Stimulated activated CD4-positive, alpha-beta T cell treated with anti-CD3 and anti-CD28 coated beads, Interleukin-12 subunit alpha, Interleukin-12 subunit beta, amount 100 ng/mL, for 48 hours (primary cell): ENCODE measurements at regions not wholly inside any gene's neighbourhood (a gene's known extent, or its start where the extent isn't known, plus 50 kb on each side); places are given as distances from the start of the nearest gene placed in this dataset.
A peak's percentile ranks its signal among the peaks of the same experiment; 100 is the strongest.

Source experiments
- DNase-seq, 3 donors: peaks; one replicate each; pipeline ENCODE4 v3.0.0-alpha.2; 2020; ENCODE audit warnings: low read depth in 2 of 3, low spot score in 1 of 3

DNA sequence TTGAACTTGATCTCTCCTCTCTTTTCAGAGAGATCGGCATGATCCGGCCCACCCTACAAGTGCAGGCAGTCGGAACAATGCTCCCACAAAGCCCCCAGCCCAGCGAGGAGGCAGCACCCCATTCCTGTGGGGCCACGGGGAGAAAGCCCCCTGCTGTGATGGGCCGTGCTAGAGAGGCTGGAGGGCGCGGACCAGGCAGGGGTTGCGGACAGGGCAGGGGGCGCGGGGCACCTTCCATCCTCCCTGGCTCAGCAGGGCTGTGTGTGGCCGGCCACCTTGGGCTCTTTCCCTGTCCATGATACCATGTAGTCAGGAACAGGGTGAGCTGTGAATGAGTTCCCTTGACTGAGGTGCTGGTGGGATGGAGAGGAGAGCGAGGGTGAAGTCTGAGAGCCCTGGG, 379.8 kb downstream of the BRD1 start:
- no peak for DNase-seq

DNA sequence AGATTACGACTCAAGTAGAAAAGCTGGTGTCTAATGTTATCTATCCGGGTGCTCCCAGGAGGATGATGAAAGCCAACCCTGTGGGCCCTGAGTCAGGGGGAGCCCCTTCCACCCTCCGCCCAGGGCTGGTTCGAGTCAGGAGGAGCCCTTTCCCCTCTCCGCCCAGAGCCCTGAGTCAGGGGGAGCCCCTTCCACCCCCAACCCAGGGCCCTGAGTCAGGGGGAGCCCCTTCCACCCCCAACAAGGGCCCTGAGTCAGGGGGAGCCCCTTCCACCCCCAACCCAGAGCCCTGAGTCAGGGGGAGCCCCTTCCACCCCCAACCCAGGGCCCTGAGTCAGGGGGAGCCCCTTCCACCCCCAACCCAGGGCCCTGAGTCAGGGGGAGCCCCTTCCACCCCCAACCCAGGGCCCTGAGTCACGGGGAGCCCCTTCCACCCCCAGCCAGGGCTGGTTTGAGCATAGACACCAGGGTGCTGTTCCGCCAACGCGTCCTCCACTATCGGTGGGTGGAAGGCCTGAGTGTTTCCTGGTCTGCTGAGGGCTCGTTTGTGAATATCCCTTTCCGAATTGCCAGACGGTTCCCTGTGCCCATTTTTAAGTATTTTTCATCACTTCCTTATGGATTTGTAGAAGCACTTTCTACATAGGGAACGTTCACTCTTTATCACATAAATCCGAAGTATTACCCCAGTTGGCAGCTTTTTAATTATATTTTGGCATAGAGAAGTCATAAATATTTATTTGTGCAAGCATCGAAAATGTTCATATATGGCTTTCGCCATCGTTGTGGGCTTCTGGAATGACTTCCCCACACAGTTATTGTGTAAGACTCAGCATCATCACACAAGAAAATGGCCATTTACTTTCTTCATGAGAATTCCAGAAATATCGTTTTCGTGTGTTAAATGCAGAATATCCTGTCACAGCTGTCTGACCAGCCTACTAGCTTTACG, 380.6 kb downstream of the BRD1 start:
- DNase-seq = peak in 2 of 3 donors; percentile 8 to 33

- DNase-seq = no peak
Measured at GRCh38 chr22:49446145-49446758, 381.4 kb downstream of the BRD1 start.

- DNase-seq = no peak
Measured at GRCh38 chr22:49444781-49445180, 382.9 kb downstream of the BRD1 start.

DNA sequence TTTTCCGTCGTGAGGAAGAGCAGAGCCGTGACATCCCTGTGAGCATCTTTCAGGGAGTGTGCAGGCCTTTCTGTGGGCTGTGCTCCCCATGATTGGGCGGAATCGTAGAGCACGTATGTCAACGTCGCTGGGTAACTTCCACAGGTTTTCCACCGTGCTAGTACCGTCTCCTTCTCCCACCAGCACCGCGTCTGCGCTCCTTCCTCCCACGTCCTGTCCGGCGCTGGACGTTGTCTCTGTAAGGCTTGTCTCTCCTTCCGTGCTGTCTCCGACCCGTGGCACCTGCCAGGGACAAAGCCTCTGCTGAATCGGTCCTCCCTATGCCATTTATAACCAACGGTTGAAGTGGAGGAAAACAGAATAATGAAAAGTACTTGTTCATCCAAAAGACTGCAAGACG, 386.7 kb downstream of the BRD1 start:
- no peak for DNase-seq

DNA sequence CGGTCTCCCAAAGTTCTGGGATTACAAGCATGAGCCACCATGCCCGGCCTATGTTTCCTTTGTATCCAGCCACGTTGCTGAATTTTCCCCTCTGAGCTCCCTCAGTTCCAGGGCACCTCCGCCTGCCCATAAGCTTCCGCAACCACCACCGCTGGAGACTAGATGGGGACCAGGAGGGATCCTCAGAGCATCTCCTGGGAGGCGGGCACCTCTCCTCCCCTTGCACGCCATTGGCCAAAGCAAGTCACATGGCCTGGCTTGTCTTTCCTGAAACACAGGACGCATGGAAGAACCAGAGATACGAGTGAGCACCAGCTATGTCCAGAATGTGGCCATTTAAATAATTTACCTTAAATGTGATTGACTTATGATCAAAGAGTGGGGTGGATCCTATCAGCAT, 388.3 kb downstream of the BRD1 start:
- no peak for DNase-seq

GRCh38 chr22:49437956-49438355, 389.7 kb downstream of the BRD1 start:
- no peak for DNase-seq

GRCh38 chr22:49437356-49437755, 390.3 kb downstream of the BRD1 start:
- no peak for DNase-seq

DNA sequence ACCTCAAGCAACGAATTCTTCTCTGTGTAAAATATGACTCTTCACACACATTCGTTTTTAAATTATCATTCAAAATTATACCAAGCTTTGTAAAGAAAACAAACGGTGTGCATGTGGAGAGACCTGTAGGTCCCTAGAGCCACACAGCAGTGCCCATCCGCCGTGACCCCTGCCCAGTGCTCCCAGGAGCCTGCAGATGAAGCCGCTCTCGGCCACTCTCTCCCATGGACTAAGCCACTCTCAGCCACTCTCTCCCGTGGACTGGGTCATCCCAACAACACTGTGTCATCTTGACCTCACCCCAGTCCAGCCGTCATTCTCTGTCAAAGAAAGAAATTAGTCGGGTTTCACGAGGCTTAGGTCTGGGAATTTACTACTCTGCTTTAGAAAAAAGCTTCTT, 391.6 kb downstream of the BRD1 start:
- no peak for DNase-seq

- no peak for DNase-seq
Measured at GRCh38 chr22:49435596-49435995, 392.1 kb downstream of the BRD1 start.

DNA sequence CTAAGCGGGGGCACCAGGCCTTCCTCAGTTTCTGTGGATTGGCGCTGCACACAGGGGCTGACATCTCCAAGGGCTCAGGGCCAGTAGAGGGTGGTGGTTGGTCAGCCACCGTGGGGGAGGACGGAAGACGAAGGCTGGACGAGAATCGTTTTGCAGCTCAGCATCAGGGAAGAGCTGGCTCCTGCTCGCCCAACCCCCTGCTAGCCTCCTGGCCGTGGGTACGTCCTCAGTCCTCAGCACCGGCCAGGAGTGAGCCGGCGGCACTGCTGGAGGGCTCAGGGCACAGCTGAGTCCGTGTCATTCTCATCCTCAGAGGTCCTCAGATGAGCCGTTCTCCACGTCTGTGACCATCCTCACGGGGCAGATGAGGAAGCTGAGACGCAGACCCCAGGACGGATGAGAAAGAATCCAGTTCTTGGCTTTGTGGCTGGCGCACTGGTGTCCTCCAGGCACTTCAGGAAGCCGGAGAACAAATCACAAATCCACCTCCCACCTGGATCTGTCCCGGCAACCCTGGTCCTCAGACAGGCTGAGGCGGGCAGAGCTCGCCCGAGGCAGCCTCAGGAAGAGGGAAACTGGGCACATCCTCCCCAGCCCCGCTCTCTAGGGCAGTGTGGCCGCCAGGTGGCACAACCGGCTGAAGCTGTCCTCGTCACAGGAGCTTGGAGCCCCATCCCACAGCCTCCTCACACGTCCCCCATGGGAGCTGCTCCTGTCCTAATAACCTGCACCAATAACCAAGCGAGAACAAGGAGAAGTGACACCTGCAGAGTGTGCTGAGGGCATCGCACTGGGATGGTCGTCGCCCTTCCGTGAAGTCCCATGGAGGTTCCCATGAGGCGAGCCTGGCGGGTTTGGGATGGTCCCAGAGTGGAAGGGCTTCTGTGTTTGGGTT, 393.7 kb downstream of the BRD1 start:
- no peak for DNase-seq

DNA sequence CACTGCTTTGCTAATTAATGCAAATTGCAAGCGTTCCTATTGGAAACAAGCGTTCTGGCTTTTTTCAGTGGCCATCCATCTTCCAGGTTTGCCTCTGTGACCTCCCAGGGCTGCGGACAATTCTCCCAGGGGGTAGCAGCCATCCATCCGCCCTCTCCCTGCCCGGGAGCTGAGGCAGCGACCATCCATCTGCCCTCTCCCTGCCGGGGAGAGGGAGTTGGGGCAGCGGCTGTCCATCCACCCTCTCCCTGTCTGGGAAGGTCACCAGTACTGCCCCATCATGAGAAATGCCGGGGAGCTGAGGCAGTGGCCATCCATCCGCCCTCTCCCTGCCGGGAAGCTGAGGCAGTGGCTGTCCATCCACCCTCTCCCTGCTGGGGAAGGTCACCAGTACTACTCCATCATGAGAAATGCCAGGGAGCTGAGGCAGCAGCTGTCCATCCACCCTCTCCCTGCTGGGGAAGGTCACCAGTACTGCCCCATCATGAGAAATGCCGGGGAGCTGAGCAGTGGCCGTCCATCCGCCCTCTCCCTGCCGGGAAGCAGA, 394.7 kb downstream of the BRD1 start:
- no peak for DNase-seq

- DNase-seq = no peak
Measured at GRCh38 chr22:49432211-49432896, 395.3 kb downstream of the BRD1 start.

GRCh38 chr22:49431551-49431950, 396.1 kb downstream of the BRD1 start:
- DNase-seq = no peak

DNA sequence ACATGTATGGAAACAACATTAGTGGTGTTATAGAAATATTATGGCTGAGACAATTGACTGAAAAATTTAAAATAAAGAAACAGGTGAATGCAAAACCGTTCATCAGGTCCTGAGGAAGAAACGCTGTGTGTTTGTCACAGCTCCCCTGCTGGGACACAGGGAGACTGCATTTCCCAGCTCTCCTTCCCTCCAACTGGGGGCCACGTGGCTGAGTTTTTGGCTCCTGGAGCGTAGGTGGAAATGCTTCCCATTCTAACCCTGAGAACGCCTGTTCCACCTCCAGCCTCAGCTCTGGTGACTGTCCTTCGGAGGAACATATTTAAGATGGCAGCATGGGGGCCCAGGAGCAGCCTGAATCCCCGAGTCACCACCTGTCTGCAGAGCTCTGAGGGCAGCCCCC, 398.6 kb downstream of the BRD1 start:
- no peak for DNase-seq

DNA sequence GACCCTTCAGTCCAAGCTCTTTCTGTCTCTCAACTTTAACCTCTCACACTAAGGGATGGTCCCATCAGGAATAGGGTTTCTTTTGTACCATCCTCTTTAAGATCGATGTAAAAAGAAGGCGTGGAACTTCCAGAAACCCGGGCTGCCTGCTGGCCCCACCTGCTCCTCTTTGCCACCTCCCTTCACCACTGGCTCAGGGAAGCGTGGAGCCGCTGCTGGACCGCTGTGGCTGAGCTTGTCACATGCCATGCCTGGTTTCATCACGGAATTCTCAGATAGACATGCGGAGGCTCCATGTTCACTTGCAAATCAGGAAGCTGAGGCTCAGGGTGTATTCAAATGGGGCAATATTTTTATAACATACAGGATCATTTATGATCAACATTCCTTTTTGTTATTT, 399.7 kb downstream of the BRD1 start:
- no peak for DNase-seq

- DNase-seq = no peak
Measured at GRCh38 chr22:49427341-49427740, 400.3 kb downstream of the BRD1 start.

DNA sequence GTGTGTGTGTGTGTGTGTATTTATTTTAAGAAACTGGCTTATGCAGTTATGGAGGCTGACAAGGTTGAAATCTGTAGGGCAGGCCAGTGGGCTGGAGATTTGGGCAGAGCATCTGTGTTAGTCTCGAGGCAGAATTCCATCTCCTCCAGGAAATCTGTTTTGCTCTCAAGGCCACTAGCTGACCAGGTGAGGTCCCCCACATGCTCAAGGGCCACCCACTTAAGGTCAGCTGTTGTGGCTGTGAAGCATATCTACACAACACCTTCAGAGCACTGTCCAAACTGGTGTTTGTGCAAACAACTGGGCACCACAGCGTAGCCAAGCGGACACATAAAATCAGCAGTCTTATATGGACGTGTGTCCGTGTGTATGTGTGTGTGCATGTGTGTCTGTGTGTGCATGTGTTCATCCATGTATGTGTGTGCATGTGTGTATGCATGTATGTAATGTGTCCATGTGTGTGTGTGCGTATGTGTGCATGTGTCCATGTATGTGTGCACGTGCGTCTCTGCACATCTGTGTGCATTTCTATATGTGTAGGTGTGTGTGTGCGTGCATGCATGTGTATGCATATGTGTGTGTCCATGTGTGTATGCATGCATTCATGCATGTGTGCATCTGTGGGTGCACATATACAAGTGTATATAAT, 400.9 kb downstream of the BRD1 start:
- DNase-seq = no peak

DNA sequence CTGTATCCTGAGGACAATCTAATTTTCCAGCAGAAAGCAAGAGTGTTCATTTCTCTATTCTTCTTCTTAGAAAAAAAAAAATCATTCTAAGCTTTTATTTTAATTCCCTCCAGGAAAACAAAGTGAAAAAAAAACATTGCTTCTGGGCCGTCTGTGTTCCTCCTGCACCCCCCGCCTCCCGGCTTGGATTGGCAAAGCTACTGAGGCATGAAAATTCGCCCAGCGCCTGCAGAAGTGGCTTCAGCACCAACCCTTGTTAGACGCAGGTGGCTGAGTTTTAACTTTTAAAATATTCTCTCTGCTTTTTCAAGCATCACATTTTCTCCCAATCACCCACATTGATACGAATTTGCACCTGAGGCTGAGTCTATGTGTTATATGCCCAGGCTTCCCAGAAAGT, 401.6 kb downstream of the BRD1 start:
- DNase-seq = no peak

DNA sequence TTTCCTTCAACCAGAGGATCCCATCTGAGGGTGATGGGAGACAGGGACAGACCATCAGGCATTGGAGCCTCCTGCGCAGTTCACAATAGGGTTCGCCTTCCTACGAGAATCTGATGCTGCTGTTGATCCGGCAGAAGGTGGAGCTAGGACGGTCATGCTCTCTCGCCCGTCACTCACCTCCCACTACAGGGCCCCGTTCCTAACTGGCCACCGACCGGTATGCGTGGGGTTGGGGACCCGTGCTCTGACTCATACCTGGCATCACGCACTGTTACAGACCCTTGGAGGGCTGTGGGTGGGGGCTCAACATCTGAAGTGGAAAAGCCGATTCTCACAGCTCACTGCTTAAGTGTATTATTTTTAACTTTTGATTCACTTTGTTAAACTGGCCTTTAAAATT, 402.3 kb downstream of the BRD1 start:
- DNase-seq = no peak
